HG02981 (cell line): ENCODE measurements at regions not wholly inside any gene's neighbourhood (a gene's known extent, or its start where the extent isn't known, plus 50 kb on each side); places are given as distances from the start of the nearest gene placed in this dataset.
"Not testable (repeated sequence)": the region's sequence is repeated elsewhere in the genome, so short reads cannot be mapped to it uniquely, and the experiment has no call there.

Experiments
- ATAC-seq: cut with Tn5 transposase; IDR thresholded peaks from one replicate; pipeline ENCODE4 v1.9.1; 2021; ENCODE audit warnings: mild to moderate bottlenecking, moderate library complexity; ENCODE audit not compliant: unreplicated experiment

- no peak for ATAC-seq
Observed at GRCh38 chr16:60703096-60703495, 1333.1 kb downstream of the CDH8 start.

DNA sequence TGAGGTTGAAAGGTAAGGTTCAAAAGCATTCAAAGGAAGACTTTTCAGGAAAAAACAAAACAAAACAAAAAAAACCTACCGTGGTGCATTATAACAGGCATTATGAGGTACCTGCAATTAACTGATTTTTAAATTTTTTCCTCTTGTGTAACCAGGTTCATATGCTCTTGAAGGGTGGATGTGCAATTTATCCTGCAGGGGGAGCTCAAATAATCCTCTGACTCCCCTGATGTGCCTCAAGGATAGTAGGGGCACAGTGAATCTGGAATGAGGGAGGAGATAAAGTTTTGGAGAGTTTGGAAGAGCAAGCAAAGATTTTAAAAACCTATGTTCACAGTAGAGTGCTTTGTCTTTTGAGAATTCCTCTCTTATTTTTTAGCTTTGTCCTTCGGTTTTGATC lies 1349.4 kb downstream of the CDH8 start:
- ATAC-seq, result no peak

DNA sequence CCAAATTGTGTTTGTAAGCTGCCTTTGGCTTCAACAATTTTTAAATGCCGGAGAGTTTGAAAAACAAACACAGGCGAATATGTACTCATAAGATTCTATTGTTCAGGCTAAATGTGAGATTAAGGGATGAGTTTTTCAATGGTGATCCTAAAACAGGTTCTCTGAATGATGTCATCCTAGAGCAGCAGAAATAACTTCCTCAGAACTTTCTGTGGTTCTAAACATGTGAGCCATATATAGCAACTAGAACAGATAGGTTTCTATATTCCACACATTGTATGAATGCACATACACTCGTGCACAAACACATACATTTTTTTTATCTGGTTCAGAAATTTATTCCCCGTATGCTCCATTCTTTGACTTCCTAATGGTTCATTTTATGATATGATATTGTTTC lies 1352.2 kb downstream of the CDH8 start:
- ATAC-seq, result no peak

GRCh38 chr16:60682219-60682618 lies 1354.0 kb downstream of the CDH8 start:
- no peak for ATAC-seq

GRCh38 chr16:60681043-60681442 lies 1355.2 kb downstream of the CDH8 start:
- no peak for ATAC-seq

DNA sequence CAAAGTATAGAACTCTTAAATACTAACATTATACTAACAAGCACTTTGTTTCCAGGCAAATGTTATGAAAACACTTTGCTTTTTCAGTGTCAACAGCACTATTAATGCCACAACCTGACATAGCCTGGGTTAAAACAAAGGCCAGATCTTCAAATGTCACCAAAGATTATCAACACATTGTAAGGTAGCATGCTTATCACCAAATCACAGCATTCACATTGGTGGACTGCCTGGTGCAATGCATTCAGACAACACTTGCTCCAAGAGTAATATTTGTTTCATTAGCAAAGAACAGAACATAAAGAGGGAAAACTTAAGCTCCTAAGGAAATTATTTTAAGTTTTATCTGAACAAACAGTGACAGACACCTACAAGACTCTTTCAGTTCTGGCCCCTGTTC lies 1361.2 kb downstream of the CDH8 start:
- ATAC-seq, result no peak

DNA sequence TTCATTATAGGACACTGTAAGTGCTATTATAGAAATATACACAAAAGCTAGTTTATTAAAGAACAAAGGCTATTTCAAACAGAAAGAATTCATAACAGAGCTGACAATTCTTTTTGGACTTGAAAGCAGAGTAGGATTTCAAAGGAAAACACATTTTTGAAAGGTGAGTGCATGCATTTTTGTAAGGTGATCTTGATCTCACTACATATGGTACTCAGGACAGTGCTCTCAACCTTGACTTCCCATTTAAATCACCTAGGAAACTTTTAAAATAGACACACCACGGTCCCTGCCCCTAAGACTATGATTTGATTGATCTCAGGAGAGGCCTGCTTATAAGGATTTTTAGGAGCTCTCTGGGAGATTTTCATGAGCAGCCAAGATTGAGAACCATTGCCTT lies 1362.0 kb downstream of the CDH8 start:
- no peak for ATAC-seq

DNA sequence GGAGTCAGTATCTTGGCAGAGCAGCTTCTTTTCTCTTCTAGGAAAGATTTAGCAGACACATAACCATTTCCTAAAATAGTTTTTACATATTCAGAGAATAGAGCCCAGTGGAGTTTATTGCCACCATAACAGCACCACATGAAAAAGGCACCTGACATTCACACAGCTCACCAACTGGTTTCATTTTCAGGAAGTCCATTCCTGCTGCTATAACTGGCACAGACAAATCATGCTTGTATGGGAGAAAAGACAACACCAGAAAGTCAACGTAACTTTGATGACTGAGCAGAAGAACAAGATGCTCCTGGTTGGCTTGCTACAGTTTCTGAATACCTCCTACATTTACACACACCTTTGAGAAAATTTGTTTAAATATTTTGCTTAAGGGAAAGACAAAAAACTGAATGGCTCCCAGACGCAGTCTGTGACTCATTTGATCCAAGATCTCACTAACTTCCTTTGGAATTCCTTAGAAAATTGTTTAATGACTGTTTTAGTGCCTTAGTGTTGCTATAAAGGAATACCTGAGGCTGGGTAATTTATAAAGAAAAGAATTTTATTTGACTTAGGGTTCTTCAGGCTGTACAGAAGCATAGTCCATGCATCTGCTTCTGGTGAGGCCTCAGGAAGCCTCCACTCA lies 1380.6 kb downstream of the CDH8 start:
- ATAC-seq, result no peak

DNA sequence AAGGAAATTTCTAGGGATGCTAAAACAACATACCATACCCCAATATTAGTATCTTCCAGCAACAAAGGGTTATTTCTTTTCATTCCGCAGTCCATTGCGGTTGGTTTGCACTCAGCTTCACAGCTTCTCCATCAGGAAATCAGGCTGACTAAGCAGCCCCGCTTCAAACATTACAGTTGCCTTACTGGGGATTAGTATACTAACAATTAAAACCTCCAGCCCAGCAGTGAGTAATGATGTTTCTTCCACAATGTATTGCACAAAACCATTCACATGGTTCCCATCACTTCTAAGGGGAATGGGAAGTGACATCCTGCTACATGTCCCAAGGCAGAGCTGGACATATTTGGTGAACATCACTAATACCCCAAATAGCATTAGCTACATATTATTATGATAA lies 1384.9 kb downstream of the CDH8 start:
- no peak for ATAC-seq

- no peak for ATAC-seq
Observed at GRCh38 chr16:60648290-60648689, 1387.9 kb downstream of the CDH8 start.

GRCh38 chr16:60647388-60647787 lies 1388.8 kb downstream of the CDH8 start:
- not testable (repeated sequence) for ATAC-seq

GRCh38 chr16:60646631-60647030 lies 1389.6 kb downstream of the CDH8 start:
- ATAC-seq, result no peak

DNA sequence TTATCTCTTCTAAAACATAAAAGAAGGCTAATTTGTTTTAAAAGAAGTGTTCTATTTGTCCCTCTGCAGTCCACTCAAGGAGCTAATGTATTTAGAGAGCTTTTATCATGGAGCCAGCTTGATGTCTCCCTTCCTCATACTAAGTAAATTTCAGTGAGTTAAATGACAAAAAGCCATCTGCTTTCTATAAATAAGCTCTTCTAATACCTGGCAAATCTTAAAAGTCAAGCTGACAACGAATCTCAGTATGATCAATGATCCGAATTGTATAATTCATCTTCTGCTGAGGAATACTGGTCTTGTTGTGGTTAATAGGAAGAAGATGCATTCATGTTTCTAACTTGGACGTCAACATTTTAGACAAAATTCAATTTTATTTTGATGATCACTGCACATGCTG lies 1390.7 kb downstream of the CDH8 start:
- no peak for ATAC-seq

GRCh38 chr16:60642956-60643355 lies 1393.3 kb downstream of the CDH8 start:
- no peak for ATAC-seq

GRCh38 chr16:60641067-60641665 lies 1395.1 kb downstream of the CDH8 start:
- no peak for ATAC-seq

GRCh38 chr16:60640038-60640437 lies 1396.2 kb downstream of the CDH8 start:
- no peak for ATAC-seq

DNA sequence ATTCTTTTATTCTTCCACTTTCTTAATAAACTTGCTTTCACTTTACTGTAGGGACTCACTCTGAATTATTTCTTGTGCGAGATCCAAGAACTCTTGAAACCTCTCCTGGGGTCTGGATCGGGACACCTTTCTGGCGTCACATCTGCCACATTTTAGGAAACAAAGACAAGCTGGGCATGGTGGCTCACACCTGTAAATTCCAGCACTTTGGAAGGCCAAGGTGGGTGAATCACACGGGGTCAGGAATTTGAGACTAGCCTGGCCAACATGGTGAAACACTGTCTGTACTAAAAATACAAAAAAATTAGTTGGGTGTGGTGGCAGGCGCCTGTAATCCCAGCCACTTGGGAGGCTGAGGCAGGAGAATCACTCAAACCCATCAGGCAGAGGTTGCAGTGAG lies 1399.6 kb downstream of the CDH8 start:
- not testable (repeated sequence) for ATAC-seq

DNA sequence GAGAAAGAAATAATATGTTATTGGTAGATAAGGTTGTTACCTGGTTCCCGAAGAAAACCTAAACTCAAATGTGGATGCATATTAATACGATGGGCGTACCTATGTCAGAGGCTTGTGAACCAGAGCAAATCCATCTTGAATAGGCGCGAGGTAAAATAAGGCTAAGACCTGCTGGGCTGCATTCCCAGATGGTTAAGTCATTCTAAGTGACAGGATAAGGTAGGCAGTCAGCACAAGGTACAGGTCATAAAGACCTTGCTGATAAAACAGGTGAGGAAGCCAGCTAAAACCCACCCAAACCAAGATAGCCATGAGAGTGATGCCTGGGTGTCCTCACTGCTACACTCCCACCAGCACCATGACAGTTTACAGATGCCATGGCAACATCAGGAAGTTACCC lies 1400.1 kb downstream of the CDH8 start:
- ATAC-seq, result no peak

DNA sequence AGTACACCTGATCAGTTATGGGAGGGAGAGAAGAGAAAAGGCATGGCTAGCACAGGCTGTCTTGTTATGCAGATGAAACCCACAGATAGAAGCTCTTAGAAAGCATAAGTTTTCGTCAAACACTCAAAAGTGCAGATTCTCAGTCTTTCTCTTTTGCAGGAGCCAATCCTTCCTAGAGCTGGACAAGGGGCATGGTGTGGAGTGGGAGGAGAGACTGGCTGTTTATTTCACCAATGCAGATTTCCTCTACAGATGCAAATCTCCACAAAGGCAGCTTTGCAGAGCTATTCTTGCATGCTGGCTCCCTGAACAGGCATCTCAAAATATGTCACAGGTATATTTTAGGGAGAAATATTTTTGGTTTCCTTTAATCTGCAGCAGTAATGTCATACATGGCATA lies 1400.7 kb downstream of the CDH8 start:
- ATAC-seq, result no peak

GRCh38 chr16:60611844-60612243 lies 1424.4 kb downstream of the CDH8 start:
- no peak for ATAC-seq

DNA sequence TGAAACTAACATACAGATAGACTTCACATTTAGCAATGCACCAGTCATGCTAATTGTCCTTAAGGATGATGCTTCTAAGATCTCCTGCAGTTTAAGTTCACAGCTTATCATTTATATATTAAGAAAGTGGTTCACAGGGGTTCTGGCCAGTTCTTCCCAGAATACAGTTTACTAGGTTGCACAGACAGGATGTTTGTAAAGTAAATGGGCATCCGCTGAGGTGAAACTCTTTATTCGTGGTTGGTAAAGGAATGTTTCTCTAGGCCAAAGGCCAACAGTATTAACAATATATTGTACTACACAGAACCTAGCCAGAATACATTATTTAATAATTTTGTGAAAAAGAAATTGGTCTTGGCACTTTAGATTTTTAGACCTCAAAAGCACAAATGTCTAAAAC lies 1427.3 kb downstream of the CDH8 start:
- ATAC-seq, result no peak

DNA sequence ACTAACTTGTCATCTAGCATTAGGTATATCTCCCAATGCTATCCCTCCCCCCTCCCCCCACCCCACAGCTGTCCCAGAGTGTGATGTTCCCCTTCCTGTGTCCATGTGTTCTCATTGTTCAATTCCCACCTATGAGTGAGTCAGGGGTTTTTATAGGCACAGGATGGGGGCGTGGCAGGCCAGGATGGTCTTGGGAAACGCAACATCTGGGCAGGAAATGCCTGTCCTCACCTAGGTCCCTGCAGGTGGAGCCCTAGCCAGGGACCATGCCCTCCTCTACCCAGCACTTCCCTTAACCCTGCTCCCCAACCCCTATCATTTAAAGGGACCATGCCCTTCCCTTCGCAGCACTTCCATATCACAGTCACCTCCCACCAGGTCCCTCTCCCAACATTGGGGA lies 1430.6 kb downstream of the CDH8 start:
- not testable (repeated sequence) for ATAC-seq

- no peak for ATAC-seq
Observed at GRCh38 chr16:60605176-60605575, 1431.1 kb downstream of the CDH8 start.
